ENCODE measurements at regions not wholly inside any gene's neighbourhood (a gene's known extent, or its start where the extent isn't known, plus 50 kb on each side); places are given as distances from the start of the nearest gene placed in this dataset.

DNA sequence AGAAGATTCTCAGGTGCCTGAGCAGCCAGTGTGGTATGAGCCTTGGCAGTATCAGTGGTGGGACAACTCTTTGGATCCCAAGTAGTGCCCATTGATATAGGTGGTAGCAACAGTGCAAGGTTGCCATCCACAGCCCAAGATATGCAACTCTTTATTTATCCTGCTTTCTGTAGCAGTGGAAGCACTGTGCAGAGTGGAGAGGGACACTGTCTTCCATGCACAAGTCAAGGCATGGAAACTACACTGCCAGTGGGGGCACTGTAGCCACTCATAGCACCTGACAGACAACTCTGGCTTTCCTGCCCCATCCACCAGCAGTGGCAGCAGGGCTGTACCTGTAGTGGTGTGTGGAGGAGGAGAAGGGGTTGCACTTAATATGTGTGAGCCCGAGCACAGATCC, 409.6 kb upstream of the TMEFF2 start:
- TF ChIP-seq, protein P1, sequence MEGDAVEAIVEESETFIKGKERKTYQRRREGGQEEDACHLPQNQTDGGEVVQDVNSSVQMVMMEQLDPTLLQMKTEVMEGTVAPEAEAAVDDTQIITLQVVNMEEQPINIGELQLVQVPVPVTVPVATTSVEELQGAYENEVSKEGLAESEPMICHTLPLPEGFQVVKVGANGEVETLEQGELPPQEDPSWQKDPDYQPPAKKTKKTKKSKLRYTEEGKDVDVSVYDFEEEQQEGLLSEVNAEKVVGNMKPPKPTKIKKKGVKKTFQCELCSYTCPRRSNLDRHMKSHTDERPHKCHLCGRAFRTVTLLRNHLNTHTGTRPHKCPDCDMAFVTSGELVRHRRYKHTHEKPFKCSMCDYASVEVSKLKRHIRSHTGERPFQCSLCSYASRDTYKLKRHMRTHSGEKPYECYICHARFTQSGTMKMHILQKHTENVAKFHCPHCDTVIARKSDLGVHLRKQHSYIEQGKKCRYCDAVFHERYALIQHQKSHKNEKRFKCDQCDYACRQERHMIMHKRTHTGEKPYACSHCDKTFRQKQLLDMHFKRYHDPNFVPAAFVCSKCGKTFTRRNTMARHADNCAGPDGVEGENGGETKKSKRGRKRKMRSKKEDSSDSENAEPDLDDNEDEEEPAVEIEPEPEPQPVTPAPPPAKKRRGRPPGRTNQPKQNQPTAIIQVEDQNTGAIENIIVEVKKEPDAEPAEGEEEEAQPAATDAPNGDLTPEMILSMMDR (IDR thresholded peaks at IDR 0.05; ENCODE audit: poor library complexity): no peak
- TF ChIP-seq EZH2phosphoT487 (IDR thresholded peaks at IDR 0.05; ENCODE audit: low read depth, severe bottlenecking, unreplicated experiment): no peak
- no peak for TF ChIP-seq EZH2 (IDR thresholded peaks at IDR 0.05; ENCODE audit: borderline replicate concordance)

Measured in hepatocyte (in vitro differentiated cells).